ENCODE measurements at regions not wholly inside any gene's neighbourhood (a gene's known extent, or its start where the extent isn't known, plus 50 kb on each side); places are given as distances from the start of the nearest gene placed in this dataset.

- no peaks in the 10 kb centered on the region for H3K9me3 ChIP-seq
- H3K27ac ChIP-seq: no peak overlapping the region
- no peaks in the 10 kb centered on the region for H3K36me3 ChIP-seq
- no peaks in the 10 kb centered on the region for H3K27me3 ChIP-seq
- H3K4me3 ChIP-seq (ENCODE audit: low read depth in 1 of 2, low read length in 1 of 2): no peak overlapping the region
- TF ChIP-seq CTCF (IDR thresholded peaks at IDR 0.05): no peak
- peaks cover 9 to 10% of the 10 kb centered on the region in 2 experiments for H3K4me1 ChIP-seq (ENCODE audit: control insufficient read depth in 1 of 2, insufficient read depth in 1 of 2, low read depth in 1 of 2, low read length in 1 of 2)
These were observed 98.2 kb upstream of the SLC8A1 start for GRCh38 chr2:40550085-40550484.

GRCh38 chr2:40551081-40551480 lies 99.2 kb upstream of the SLC8A1 start:
- Histone ChIP-seq H3K4me3 (ENCODE audit: low read depth in 1 of 2, low read length in 1 of 2) (no peak overlapping the region), H3K4me1 (ENCODE audit: control insufficient read depth in 1 of 2, insufficient read depth in 1 of 2, low read depth in 1 of 2, low read length in 1 of 2) (peaks cover 9 to 10% of the 10 kb centered on the region in 2 experiments), H3K27ac (no peak overlapping the region), H3K27me3 (no peaks in the 10 kb centered on the region), H3K9me3 (no peaks in the 10 kb centered on the region), H3K36me3 (no peaks in the 10 kb centered on the region)
- TF ChIP-seq CTCF (IDR thresholded peaks at IDR 0.05): no peak

- Histone ChIP-seq H3K27me3 (no peaks in the 10 kb centered on the region), H3K4me3 (ENCODE audit: low read depth in 1 of 2, low read length in 1 of 2) (no peak overlapping the region), H3K9me3 (no peaks in the 10 kb centered on the region), H3K4me1 (ENCODE audit: control insufficient read depth in 1 of 2, insufficient read depth in 1 of 2, low read depth in 1 of 2, low read length in 1 of 2) (peaks cover 27 to 32% of the 10 kb centered on the region in 2 experiments), H3K36me3 (no peaks in the 10 kb centered on the region), H3K27ac (no peak overlapping the region)
- TF ChIP-seq CTCF (IDR thresholded peaks at IDR 0.05): peak; percentile 91
These were observed 102.9 kb upstream of the SLC8A1 start for GRCh38 chr2:40554665-40555294.

- no peak overlapping the region for H3K27ac ChIP-seq
- peaks cover 27 to 32% of the 10 kb centered on the region in 2 experiments for H3K4me1 ChIP-seq (ENCODE audit: control insufficient read depth in 1 of 2, insufficient read depth in 1 of 2, low read depth in 1 of 2, low read length in 1 of 2)
- no peaks in the 10 kb centered on the region for H3K36me3 ChIP-seq
- no peaks in the 10 kb centered on the region for H3K9me3 ChIP-seq
- no peak for TF ChIP-seq CTCF (IDR thresholded peaks at IDR 0.05)
- no peak overlapping the region for H3K4me3 ChIP-seq (ENCODE audit: low read depth in 1 of 2, low read length in 1 of 2)
- H3K27me3 ChIP-seq: no peaks in the 10 kb centered on the region
These were observed 104.4 kb upstream of the SLC8A1 start for GRCh38 chr2:40556293-40556692.

- H3K27me3 ChIP-seq: no peaks in the 10 kb centered on the region
- peaks cover 22 to 29% of the 10 kb centered on the region in 2 experiments for H3K4me1 ChIP-seq (ENCODE audit: control insufficient read depth in 1 of 2, insufficient read depth in 1 of 2, low read depth in 1 of 2, low read length in 1 of 2)
- H3K4me3 ChIP-seq (ENCODE audit: low read depth in 1 of 2, low read length in 1 of 2): no peak overlapping the region
- no peak overlapping the region for H3K27ac ChIP-seq
- TF ChIP-seq CTCF (IDR thresholded peaks at IDR 0.05): no peak
- no peaks in the 10 kb centered on the region for H3K36me3 ChIP-seq
- no peaks in the 10 kb centered on the region for H3K9me3 ChIP-seq
These were observed 104.8 kb upstream of the SLC8A1 start for GRCh38 chr2:40556739-40557138.
